ENCODE measurements at regions not wholly inside any gene's neighbourhood (a gene's known extent, or its start where the extent isn't known, plus 50 kb on each side); places are given as distances from the start of the nearest gene placed in this dataset.

DNA sequence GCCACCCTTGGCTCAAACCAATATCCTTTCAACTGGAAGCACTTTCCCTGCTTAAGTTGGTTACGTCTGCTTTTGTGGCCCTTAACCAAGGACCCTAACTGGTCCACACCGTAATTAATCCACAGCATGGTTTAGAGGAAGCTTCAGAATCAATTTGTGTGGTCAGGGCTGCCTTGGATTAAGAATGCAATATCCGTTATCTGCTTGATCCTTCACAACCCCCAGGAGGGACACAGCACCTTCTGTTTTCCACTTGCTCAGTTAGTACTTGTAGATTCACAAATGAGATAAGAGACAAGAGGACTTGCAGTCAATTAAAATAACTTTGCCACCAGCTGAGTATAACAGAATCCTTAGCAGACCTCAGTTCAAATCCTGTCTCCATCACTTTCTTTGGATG, 56.9 kb upstream of the LRP8 start:
- TF ChIP-seq CTCF (conservative IDR thresholded peaks at IDR 0.05) = no peak
- no peak for TF ChIP-seq EZH2 (IDR thresholded peaks at IDR 0.05; ENCODE audit: low read depth)
